ENCODE measurements at regions not wholly inside any gene's neighbourhood (a gene's known extent, or its start where the extent isn't known, plus 50 kb on each side); places are given as distances from the start of the nearest gene placed in this dataset.

DNA sequence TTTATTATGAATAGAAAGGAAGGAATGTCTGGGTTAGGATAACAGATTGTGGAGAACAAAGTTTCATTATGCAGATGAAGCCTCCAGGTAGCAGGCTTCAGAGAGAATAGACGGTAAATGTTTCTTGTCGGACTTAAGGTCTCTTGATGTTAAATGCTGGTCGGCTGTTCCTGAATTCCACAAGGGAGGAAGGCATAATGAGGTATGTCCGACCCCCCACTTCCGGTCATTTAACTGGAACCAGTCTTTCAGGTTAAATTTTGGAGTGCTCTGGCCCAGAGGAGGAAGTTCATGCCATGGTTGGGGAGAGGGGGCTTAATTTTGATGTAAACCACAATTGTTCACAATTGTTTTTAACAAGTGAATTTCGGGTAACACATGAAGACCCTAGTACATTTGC lies 158.1 kb upstream of the VCX3A start:
- no peak for DNase-seq

- DNase-seq, result no peak
Observed at GRCh38 chrX:6685489-6685888, 150.6 kb upstream of the VCX3A start.

DNA sequence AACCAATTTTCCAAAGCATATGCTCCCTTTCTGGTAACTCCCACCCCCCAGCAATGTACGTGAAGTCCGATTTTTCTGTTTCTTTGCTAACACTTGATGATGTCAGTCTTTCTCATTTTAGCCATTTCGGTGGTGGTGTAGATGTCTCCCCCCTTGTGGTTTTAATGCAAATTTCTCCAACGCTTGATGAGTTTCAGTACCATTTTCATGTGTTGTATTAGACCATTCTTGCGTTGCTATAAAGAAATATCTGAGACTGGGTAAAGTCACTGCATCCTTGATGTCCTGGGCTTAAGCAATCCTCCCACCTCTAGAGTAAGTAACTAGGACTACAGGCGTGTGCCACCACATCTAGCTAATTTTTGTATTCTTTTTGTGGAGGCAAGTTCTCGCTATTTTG lies 148.4 kb upstream of the VCX3A start:
- no peak for DNase-seq

- no peak for DNase-seq
Observed at GRCh38 chrX:6681521-6682145, 146.7 kb upstream of the VCX3A start.

GRCh38 chrX:6679988-6680387 lies 145.1 kb upstream of the VCX3A start:
- DNase-seq, result no peak

DNA sequence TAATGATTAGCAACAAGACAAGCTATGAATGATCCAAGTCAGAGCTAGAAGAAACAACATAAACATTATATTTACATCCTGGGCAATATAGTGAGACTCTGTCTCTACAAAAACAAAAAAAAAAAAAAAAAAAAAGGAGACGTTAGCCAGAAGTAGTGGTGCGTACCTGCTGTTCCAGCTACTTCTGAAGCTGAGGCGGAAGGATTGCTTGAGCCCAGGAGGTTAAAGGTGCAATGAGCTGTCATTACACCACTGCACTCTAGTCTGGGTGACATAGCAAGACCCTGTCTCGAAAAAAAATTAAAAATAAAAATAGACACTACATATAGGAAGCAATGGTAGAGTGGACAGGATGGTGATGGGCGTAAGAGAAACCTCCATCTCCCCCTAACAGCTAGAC lies 144.6 kb upstream of the VCX3A start:
- DNase-seq, result no peak

DNA sequence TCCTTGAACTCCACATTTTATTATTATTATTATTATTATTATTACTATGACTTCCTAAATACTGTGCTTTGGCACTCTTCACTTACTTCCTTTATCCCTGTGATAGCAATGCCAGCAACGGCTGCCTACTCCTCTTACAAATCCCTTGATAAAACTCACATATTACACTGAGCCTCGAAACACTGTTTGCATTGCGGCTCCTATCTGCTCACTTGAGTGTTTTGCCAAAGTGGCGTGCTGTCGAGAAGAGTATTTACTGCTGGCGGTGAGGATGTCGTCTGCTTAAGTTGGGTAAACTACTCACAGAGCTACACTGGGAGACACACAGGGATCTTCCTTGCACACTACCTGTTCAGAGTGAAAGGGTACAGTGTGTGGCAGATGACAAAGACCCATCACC lies 143.4 kb upstream of the VCX3A start:
- peak; percentile 60 for DNase-seq

DNA sequence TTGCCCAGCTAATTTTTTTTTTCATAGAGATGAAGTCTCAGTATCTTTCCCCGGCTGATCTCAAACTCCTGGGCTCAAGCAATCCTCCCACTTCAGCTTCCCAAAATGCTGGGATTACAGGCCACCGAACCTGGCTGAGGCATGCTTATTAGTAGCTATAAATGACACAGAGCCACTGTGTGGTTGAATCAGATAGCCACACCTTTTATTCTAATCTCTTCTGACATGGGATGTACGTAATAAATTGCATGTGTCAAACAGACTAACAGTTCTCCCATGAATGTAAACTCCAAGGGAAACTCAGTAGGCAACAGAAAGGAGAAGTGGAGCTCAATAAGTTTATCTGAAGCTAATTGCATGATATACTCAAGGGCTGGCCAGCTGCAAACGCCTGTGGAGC lies 139.8 kb upstream of the VCX3A start:
- DNase-seq, result no peak

DNA sequence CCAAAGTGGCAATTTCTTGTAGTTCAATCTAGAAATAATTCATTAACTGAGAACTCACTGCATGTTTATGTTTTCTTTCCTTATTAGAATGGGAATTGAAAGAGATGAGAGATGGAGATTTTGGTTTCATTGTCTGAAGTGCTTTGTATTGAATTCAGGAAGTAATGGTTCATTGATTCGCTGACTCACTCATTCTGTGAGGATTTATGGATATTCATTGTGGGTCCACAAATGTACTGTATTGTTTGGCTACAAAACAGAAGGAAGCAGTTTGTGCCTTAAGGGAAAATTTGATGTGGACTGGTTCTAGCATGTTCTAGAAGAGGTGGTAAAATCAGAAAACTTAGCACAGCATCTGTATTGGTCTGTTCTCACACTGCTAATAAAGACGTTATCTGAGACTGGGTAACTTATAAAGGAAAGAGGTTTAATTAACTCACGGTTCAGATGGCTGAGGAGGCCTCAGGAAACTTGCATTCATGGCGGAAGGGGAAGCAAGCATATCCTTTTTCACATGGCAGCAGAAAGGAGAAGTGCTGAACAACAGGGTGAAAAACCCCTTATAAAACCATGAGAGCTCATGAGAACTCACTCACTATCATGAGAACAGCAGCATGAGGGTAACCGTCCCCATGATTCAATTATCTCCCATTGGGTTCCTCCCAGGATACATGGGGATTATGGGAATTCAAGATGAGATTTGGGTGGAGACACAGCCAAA lies 132.3 kb upstream of the VCX3A start:
- peak; percentile 10 for DNase-seq

GRCh38 chrX:6666624-6667023 lies 131.7 kb upstream of the VCX3A start:
- DNase-seq, result no peak

- no peak for DNase-seq
Observed at GRCh38 chrX:6661736-6662135, 126.8 kb upstream of the VCX3A start.

- DNase-seq, result no peak
Observed at GRCh38 chrX:6660567-6661264, 125.8 kb upstream of the VCX3A start.

- DNase-seq, result no peak
Observed at GRCh38 chrX:6645216-6645615, 110.3 kb upstream of the VCX3A start.

GRCh38 chrX:6644411-6644810 lies 109.5 kb upstream of the VCX3A start:
- DNase-seq, result no peak

DNA sequence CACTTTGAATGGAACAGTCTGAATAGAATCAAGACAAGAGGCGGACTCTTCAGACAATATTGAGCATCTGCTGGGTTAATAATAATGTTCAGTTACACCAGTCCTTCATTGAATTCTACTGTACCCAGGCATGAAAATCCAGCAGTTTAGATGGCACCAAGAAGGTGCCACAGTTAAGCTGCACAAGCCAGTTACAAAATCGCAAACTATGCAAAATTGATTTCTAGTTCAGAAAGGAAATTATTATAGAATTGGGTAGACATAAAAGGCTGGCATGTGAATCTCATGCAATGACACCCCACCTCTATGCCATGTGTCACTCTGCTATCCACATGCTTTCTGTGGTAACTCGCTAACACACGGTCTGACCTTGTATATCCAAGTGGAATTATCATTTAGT lies 105.8 kb upstream of the VCX3A start:
- DNase-seq, result no peak

GRCh38 chrX:6614506-6614905 lies 79.6 kb upstream of the VCX3A start:
- no peak for DNase-seq

DNA sequence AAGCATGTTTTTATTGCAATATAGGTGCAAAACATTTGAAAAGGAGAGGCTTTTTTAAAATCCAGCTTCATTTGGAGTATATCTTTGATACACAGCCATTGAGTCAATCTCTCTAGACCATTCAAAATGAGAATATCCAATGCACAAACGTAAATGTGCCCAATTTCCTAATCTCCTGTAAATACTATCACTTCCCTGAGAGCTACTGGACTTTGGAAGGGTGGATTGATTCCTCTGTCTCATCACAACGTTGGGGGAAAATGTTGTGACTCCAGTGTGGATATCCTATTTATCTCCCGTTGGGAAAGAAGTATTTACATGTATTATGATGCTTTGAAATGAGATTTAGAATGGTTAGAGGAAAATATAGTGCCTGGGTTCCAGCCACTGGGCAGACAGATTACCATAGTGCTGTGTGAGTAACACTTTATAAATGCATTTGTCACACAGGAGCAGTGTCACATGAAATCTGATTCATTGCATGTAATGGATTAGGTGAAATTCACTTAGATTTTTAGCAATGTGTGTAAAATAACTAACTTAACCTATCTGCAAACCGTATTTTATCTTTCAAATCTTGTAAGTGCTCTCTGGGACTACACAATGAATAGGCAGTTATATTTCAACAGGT lies 64.4 kb upstream of the VCX3A start:
- no peak for DNase-seq

Measured in NCI-H345 (cell line).